GM23248 (cell line): ENCODE measurements at regions not wholly inside any gene's neighbourhood (a gene's known extent, or its start where the extent isn't known, plus 50 kb on each side); places are given as distances from the start of the nearest gene placed in this dataset.

Experiments used
- EZH2 ChIP-seq: fragments of 200-600 bp; sonication (generic); IDR thresholded peaks from 2 replicates; pipeline ENCODE4 v1.6.1; 2018; ENCODE audit warnings: antibody characterized with exemption, mild to moderate bottlenecking; ENCODE audit not compliant: insufficient read depth, poor library complexity, severe bottlenecking
- EZH2phosphoT487 ChIP-seq: fragments of 200-600 bp; sonication (generic); IDR thresholded peaks from 2 replicates; pipeline ENCODE4 v1.6.1; 2018; ENCODE audit warnings: antibody characterized with exemption, moderate library complexity, mild to moderate bottlenecking, low read depth; ENCODE audit not compliant: insufficient read depth

- no peak for TF ChIP-seq EZH2
- no peak for TF ChIP-seq EZH2phosphoT487
Observed at GRCh38 chr5:67404256-67405100, 207.9 kb upstream of the CD180 start.
